ENCODE measurements at regions not wholly inside any gene's neighbourhood (a gene's known extent, or its start where the extent isn't known, plus 50 kb on each side); places are given as distances from the start of the nearest gene placed in this dataset.

DNA sequence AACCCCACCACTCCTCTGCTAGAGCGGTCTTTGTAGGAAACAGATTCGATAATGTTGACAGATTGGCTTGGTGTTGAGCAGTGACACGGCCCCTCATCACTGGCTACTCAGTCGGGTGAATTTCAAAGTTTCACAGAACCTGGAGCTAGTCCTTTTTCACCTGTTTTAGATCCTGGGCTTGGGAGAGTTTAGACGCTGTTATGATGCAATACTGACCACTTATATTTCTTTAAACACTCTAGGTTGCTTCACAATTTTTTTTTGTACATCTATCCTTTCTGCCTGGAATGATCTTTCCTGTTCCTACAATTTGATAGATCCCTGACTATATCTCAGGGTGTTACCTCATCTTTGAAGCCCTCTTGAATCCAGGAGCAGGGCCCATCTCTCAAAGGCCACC, 97.1 kb upstream of the ATP10A start:
- DNase-seq (ENCODE audit: low spot score): no peak

DNA sequence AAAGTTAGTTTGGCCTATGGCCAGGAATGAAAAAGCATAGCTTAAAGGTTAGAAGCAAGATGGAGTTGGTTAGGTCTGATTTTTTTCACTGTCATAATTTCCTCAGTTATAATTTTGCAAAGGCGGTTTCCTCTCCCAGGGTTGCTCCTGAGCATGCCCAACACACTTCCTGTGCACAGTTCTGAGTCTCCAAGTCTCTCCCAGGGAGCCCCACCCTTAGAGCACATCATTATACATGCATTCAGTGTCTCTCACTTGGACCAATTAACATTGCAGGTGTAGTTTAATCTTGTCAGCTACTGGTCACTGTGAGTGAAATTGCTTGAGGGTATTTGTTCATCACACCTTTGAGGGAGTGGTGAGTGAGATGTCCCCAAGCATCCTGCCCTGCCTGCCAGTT, 96.0 kb upstream of the ATP10A start:
- no peak for DNase-seq (ENCODE audit: low spot score)

DNA sequence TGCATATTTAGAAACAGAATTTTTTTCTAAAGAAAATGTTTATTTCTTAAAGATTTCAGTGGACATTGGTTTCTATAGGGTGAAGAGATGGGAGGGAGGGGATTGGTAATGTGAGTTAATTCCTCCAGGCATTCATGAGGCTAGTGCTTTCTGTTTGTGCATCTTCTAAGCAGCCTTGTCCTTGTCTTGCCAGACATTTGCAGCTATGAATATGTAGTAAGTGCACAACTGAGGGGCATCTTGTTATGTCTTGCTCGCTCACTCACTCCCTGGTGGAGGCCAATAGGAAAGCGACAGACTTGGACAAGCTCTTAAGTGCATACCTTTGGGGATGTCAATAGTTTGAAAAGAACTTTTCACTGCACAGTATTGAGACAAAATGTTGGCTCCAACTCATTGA, 92.5 kb upstream of the ATP10A start:
- no peak for DNase-seq (ENCODE audit: low spot score)

DNA sequence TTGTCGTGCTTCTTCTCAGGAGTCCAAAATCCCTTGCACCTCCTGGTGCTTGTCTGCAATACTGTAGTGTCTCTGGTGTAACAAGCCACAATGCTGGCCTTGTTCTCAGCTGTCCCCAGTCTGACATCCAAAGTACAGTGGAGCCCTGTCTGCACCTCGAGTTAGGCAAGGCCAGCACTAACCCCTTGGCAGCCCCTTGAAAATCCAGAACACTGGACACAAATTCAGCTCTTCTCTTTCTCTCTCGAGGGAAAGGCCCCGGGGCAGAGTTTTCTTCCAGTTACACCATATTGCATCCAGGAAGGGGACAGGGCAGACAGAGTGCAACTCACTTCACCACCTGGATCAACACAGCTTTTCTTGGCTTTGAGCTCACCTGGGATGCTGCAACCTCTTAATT, 91.3 kb upstream of the ATP10A start:
- no peak for DNase-seq (ENCODE audit: low spot score)

DNA sequence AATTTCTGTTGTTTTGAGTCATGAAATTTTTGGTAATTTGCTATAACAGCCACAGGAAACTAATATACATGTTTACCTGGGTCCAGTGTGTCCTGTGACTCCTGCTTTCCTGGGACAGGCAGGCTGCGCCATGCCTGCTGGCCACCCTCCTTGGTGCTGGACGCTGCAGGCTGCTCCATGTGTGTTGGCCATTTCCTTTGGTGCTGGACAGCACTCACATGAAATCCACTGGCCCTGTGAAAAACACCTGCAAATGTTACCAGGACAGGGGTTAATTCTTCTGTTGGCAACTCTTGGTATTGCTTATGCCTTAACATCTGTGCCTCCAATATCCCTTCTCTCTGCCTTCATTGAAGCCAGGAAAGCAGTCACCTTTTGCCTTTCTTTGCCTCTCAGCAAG, 86.9 kb upstream of the ATP10A start:
- DNase-seq (ENCODE audit: low spot score): no peak

DNA sequence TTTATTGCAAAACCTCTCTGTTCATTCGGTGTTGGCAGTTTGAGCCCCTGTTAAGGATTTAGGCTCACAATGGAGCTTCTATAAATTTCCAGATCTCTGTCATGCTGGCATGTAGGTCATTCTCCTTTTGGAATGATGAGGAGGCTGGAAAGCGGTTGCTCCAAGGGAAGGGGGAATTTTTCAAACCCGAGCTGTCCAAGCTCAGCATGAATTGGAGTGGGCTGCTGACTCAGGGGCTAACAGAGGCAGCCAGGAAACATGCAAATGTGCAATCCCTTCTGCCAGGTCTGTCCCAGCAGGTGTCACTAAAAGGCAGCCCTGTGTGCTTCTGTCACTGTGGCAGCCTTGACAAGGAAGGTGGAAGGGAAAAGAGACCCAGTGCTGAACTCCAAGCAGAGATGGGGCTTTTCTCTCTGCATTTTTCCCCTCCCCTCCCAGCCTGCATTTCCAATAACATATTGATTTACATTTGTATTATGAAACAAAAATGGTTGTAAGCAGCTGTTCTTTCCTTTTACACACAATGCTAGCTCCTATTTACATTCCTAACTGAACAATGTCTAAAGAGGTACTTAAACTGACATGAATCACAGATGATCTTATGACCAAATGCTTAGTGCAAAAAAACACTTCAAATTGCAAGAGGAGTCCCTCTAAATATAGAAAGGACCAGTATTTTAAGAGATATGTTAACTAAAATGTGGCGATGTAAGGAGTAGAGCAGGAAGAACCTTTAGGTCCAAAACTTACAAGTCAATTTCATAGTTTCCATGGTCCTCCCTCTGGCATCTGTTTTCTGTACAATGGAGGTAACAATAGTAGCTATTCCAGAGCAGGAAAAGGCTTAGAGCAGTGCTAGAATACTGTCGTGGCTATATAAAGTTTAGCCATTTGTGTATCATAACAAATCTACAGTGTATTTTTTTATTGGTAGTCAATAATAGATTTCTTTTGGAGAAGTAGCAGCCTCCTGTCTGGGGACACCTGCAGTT, 84.5 kb upstream of the ATP10A start:
- DNase-seq (ENCODE audit: low spot score): no peak

DNA sequence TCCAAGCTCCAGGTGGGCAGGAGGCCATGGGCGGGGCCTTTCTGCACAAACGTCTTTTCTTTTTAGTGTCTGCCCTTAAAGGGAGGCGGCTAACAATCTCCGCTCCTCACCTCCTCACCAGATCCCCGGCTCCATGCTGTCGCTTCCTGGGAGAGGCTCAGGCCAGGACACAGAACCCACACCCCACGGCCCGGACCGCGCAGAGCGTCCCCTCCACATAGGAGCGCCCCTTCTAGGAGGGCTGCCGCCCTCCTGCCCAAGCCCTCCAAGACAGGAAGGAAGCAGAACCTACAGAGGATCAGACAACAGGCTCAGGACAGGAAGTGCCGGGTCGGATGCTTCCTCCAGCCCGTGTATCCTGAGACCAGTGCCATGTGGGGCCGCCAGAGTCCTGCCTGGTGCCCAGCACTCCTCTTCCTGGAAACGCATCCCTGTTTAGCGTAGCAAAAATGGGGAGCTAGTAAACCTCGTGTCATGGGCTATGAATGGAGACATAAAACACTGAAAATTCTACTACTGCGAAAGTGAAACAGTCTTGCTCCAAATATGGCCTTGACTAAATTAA, 83.2 kb upstream of the ATP10A start:
- no peak for DNase-seq (ENCODE audit: low spot score)

DNA sequence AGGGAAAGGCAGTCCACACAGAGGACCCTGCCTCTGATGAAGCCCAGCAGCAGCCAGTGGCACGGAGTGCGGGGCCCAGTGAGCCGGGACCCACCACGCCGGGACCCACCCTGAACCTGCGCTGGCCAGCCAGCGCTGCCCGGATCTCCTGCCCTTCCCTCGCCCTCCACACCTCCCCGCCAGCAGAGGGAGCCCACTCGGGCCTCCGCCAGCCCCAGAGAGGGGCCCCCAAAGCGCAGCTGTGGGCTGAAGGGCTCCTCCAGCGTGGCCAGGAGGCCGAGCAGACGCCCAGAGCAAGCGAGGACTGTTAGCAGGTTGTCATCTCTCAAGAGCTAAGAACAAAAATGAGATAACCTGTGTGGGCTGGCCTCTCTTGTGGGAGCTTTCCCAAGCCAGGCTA, 81.3 kb upstream of the ATP10A start:
- no peak for DNase-seq (ENCODE audit: low spot score)

DNA sequence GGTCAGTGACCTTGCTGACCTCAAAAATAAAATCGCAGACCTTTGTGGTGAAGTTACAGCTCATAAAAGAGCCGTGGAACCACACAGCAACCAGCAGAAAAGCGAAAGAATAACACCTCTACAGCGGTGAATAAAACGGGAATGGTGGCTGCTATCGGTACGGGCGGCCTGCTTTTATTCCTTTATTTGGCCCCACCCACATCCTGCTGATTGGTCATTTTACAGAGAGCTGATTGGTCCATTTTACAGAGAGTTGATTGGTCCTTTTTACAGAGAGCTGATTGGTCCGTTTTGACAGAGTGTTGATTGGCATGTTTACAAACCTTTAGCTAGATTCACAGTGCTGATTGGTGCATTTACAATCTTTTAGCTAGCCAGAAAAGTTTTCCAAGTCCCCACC, 80.7 kb upstream of the ATP10A start:
- DNase-seq (ENCODE audit: low spot score): no peak

DNA sequence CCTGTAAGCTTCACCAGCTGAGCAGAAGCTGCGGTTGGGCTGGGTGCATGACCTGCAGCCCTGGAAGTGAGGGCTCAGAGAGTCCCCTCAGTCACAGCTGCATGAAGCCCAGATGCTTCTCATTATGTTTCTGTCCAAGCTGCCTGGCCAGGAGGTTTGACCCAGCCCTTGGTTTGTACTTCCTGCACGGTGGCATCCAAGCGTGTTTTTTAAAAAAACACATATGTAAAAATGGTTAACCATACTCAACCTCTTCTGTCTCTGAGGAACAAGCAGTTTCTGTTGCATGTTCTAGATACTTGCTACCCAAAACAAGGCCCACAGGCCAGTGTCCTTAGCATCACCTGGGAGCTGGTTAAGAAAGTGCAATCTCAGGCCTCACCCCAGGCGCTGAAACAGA, 76.0 kb upstream of the ATP10A start:
- no peak for DNase-seq (ENCODE audit: low spot score)

DNA sequence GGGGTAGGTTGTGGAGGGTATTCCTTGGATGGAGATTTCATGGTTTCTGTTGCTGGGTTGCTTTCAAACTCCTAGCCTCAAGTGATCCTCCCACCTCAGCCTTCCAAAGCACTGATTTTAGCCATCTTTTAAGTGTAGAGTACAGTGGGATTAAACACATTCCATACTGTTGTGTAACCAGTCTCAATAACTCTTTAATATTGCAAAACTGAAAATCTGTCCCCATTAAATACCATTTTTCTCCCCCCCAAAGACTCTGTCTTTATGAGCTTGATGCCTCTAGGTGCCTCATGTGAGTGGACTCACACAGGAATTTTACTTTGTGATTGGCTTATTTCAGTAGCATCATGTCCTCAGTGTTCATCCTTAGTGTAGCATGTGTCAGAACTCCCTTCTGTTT, 74.7 kb upstream of the ATP10A start:
- no peak for DNase-seq (ENCODE audit: low spot score)

DNA sequence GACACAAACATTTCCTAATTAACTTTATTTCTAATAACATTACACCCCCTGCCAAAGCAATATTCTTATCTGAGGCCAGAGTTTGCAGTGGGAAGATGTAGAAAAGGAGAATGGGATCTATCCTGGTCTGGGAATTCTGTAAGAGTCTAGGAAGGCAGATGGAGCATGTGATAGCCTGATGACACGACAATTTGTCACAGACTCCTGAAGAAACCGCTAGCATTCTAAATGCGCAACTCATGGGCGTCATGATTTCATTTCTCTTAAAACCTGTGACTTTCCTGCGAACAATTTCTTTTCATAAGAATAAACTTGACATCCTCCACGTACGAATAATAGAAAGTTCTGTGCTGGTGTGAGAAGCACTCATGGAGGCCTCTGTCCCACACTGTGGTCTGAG, 72.9 kb upstream of the ATP10A start:
- DNase-seq (ENCODE audit: low spot score): no peak

DNA sequence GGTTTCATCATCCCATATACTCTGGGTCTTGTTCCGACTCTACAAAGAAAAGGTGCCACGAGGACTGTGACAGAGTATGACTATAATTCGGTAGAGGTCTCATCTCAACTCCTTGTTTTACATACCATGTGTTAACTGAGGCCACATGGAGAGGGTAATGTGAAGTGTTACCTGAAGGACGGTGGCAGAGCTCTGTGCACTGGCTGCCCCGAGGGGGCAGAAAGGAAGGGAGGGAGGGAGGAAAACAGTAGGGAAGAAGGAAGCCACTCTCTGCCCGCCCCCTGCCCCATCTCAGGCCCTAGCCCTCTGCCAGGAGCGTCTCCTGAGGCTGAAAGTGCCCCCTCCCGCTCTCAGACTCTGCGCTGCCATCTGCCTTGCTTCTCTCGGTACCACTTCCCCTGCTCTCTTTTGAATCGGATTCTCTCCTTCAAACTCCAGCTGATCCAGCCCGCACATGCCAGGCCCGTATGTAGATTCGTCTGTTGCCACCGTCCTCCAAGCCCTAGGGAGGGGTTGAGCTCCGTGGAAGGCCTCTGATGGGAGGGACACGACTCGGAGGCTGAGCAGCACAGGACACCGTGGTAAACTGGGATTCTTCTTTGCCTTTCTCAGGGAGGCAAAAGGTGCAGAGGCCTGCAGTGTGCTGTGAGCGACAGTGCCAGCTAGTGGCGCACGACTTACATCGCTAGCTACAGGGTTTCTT, 70.5 kb upstream of the ATP10A start:
- DNase-seq (ENCODE audit: low spot score): no peak

DNA sequence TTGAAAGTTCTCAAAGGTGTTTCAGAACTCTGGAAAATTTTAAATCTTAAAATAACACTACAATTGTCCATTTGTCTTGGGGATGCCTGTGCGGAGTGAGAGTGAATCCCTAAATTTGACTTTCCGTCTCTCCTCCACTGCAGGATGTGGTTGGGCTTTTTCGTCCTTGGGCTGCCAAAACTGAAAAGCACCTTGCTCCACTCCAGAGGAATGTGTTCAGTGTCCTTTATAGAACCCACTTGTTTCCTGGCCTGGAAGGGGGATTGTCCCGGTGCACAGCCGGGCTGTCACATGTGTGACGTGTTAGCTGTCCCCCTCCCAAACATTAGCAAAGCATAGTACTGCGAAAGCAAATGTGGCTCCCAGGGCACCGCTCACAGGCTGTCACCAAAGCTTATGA, 69.6 kb upstream of the ATP10A start:
- no peak for DNase-seq (ENCODE audit: low spot score)

DNA sequence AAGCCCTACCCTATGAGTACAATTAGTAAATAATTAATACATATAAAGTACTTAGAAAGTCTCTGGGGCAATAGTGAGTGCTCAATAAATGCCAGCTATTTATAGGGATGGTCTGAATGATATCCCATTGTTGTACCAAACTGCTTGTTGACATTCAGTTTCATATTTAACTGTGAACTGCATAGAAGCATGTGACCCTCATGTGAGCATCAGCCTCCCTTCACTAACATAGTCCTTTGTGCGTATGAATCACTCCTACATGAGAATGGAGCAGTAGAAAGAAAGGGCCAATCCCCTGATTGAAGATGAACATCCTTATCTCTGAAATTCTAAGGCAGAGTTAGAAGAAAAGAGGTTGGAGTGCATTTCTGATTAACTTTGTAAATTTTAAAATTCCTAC, 68.7 kb upstream of the ATP10A start:
- no peak for DNase-seq (ENCODE audit: low spot score)

DNA sequence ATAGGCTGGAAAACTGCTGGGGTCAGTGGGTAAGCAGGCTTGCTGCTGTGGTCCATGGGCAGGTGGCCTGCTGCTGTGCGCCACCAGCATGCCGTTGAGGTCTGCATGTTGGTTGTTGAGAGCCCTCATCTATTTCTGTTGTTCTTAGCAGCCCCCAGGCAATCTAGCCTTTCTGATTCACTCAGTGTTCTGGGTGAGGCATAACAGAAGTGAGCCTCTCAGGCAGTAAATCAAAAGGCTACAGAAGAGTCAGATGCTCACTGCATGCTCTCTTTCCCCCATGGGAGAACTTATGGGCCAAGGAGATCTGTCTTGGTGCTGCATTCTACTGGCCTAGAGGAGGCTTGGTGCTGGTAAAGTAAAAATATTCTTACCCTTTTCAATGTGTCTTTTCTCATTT, 67.8 kb upstream of the ATP10A start:
- no peak for DNase-seq (ENCODE audit: low spot score)
